Liver (tissue), 3 donors: ENCODE measurements at regions not wholly inside any gene's neighbourhood (a gene's known extent, or its start where the extent isn't known, plus 50 kb on each side); places are given as distances from the start of the nearest gene placed in this dataset.

Experiments used
- CTCF ChIP-seq: fragments of 150-350 bp; IDR thresholded peaks from 2 replicates; pipeline ENCODE4 v1.5.1; 2017; ENCODE audit warnings: improper control_type of control experiment, low read depth, low read length; ENCODE audit not compliant: missing input control
- FOXA1 ChIP-seq: IDR thresholded peaks from 2 replicates; pipeline ENCODE4 v1.6.1; 2016; ENCODE audit warnings: antibody characterized with exemption
- GABPA ChIP-seq, 2 donors: IDR thresholded peaks in 1 of 2; conservative IDR thresholded peaks in 1 of 2; 2 replicates each; pipeline ENCODE4 v1.6.1; 2016; ENCODE audit warnings: antibody characterized with exemption in 2 of 2, mild to moderate bottlenecking in 1 of 2, moderate library complexity in 1 of 2
- REST ChIP-seq: IDR thresholded peaks from 2 replicates; pipeline ENCODE4 v1.6.1; 2016; ENCODE audit warnings: antibody characterized with exemption, mild to moderate bottlenecking
- YY1 ChIP-seq: IDR thresholded peaks from 2 replicates; pipeline ENCODE4 v1.6.1; 2016; ENCODE audit warnings: antibody characterized with exemption, mild to moderate bottlenecking
- donor health status: healthy.
- donor health status: healthy.

DNA sequence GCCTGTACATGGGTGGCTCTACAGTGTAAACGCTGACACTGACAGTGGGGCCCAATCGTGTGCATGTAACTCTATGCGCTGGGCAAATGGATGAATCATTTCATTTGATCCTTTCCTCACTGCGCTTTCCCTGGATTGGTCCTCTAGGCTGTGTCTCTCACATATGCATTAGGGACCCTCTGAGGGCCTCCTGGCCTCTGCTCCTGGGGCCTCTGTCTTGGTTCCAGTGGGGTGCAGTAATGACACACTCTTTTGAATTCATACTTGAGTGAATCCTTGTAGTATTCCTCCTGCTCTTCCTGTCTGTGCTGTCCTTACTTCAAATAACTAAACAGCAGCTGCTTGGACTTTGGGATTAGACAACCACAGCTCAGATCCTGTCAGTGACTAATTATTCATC is 176.5 kb upstream of the ADO start:
- TF ChIP-seq CTCF (no peak), YY1 (no peak), REST (no peak), FOXA1 (no peak), GABPA (IDR thresholded peaks at IDR 0.05 in 1 of 2, conservative IDR thresholded peaks at IDR 0.05 in 1 of 2) (no peak)
